ENCODE measurements at regions not wholly inside any gene's neighbourhood (a gene's known extent, or its start where the extent isn't known, plus 50 kb on each side); places are given as distances from the start of the nearest gene placed in this dataset.

GRCh38 chr10:24128066-24128730 is 80.7 kb upstream of the KIAA1217 start:
- DNase-seq (ENCODE audit: low read depth): no peak

GRCh38 chr10:24132741-24133140 is 76.2 kb upstream of the KIAA1217 start:
- peak; percentile 7 for DNase-seq (ENCODE audit: low read depth)

- no peak for DNase-seq (ENCODE audit: low read depth)
Observed at GRCh38 chr10:24133835-24134234, 75.1 kb upstream of the KIAA1217 start.

- DNase-seq (ENCODE audit: low read depth): no peak
Observed at GRCh38 chr10:24136070-24136469, 72.9 kb upstream of the KIAA1217 start.

GRCh38 chr10:24147321-24147720 is 61.6 kb upstream of the KIAA1217 start:
- DNase-seq (ENCODE audit: low read depth): no peak

- DNase-seq (ENCODE audit: low read depth): no peak
Observed at GRCh38 chr10:24149640-24150039, 59.3 kb upstream of the KIAA1217 start.

- no peak for DNase-seq (ENCODE audit: low read depth)
Observed at GRCh38 chr10:24150853-24151252, 58.1 kb upstream of the KIAA1217 start.

GRCh38 chr10:24152270-24152669 is 56.7 kb upstream of the KIAA1217 start:
- DNase-seq (ENCODE audit: low read depth): no peak

GRCh38 chr10:24153031-24153430 is 55.9 kb upstream of the KIAA1217 start:
- DNase-seq (ENCODE audit: low read depth): peak; percentile 1

GRCh38 chr10:24153537-24153936 is 55.4 kb upstream of the KIAA1217 start:
- DNase-seq (ENCODE audit: low read depth): no peak

GRCh38 chr10:24156686-24157085 is 52.3 kb upstream of the KIAA1217 start:
- peak; percentile 25 for DNase-seq (ENCODE audit: low read depth)

- no peak for DNase-seq (ENCODE audit: low read depth)
Observed at GRCh38 chr10:24157567-24157966, 51.4 kb upstream of the KIAA1217 start.

Data from iris pigment epithelial cell (primary cell).